Mesenchymal stem cell (in vitro differentiated cells and primary cell): ENCODE measurements at regions not wholly inside any gene's neighbourhood (a gene's known extent, or its start where the extent isn't known, plus 50 kb on each side); places are given as distances from the start of the nearest gene placed in this dataset.

Source experiments
- DNase-seq: peaks from one replicate; pipeline ENCODE4 v3.0.0-alpha.2; 2013
- H2AFZ ChIP-seq: one replicate; pipeline ENCODE4 v1.6.1; 2013; ENCODE audit warnings: low read depth, mild to moderate bottlenecking, control low read depth, inconsistent platforms, low read length, moderate library complexity
- H2AK5ac ChIP-seq: 2 replicates; pipeline ENCODE4 v1.6.1; 2013; ENCODE audit warnings: low read length, moderate library complexity, mild to moderate bottlenecking, inconsistent platforms; ENCODE audit not compliant: severe bottlenecking
- H2BK120ac ChIP-seq: one replicate; pipeline ENCODE4 v1.6.1; 2013; ENCODE audit warnings: low read depth, mild to moderate bottlenecking, inconsistent platforms, low read length, moderate library complexity
- H2BK12ac ChIP-seq, 2 experiments: one replicate each; pipeline ENCODE4 v1.6.1; 2013; ENCODE audit warnings: inconsistent platforms in 2 of 2, low read length in 2 of 2, mild to moderate bottlenecking in 2 of 2, moderate library complexity in 2 of 2, control low read depth in 1 of 2
- H2BK15ac ChIP-seq: one replicate; pipeline ENCODE4 v1.6.1; 2013; ENCODE audit warnings: mild to moderate bottlenecking, low read depth, inconsistent platforms; ENCODE audit not compliant: poor library complexity, severe bottlenecking
- H2BK5ac ChIP-seq: 2 replicates; pipeline ENCODE4 v1.6.1; 2013; ENCODE audit warnings: low read depth, mild to moderate bottlenecking, low read length, control low read depth, inconsistent platforms; ENCODE audit not compliant: poor library complexity, severe bottlenecking
- H3K14ac ChIP-seq, 2 experiments: one replicate each; pipeline ENCODE4 v1.6.1; 2013; ENCODE audit warnings: inconsistent platforms in 2 of 2, low read length in 2 of 2, control low read depth in 1 of 2, mild to moderate bottlenecking in 1 of 2, moderate library complexity in 1 of 2
- H3K18ac ChIP-seq, 2 experiments: one replicate each; pipeline ENCODE4 v1.6.1; 2013; ENCODE audit warnings: inconsistent platforms in 2 of 2, low read length in 2 of 2, control low read depth in 1 of 2, low read depth in 1 of 2, mild to moderate bottlenecking in 1 of 2
- H3K23ac ChIP-seq, 2 experiments: one replicate each; pipeline ENCODE4 v1.6.1; 2013; ENCODE audit warnings: inconsistent platforms in 2 of 2, low read length in 2 of 2, mild to moderate bottlenecking in 2 of 2, moderate library complexity in 2 of 2, control low read depth in 1 of 2
- H3K27ac ChIP-seq: 2 replicates; pipeline ENCODE4 v1.5.1; 2013; ENCODE audit warnings: mild to moderate bottlenecking, moderate library complexity, low read length, control low read depth, inconsistent platforms; ENCODE audit not compliant: poor library complexity, severe bottlenecking
- H3K27me3 ChIP-seq, 2 experiments: 2 replicates each; pipeline versions ENCODE4 v1.6.1 to v1.7.0; 2013; ENCODE audit warnings: low read length in 2 of 2, mild to moderate bottlenecking in 2 of 2, moderate library complexity in 2 of 2, control low read depth in 1 of 2, inconsistent platforms in 1 of 2; ENCODE audit not compliant: control insufficient read depth in 1 of 2, insufficient read depth in 1 of 2
- H3K36me3 ChIP-seq, 2 experiments: 2 replicates each; pipeline versions ENCODE4 v1.6.1 to v1.7.0; 2013; ENCODE audit warnings: low read length in 2 of 2, control low read depth in 1 of 2, inconsistent platforms in 1 of 2, low read depth in 1 of 2, mild to moderate bottlenecking in 1 of 2; ENCODE audit not compliant: insufficient read depth in 2 of 2, control insufficient read depth in 1 of 2
- H3K4ac ChIP-seq, 2 experiments: one replicate each; pipeline ENCODE4 v1.6.1; 2013; ENCODE audit warnings: inconsistent platforms in 2 of 2, low read length in 2 of 2, mild to moderate bottlenecking in 2 of 2, moderate library complexity in 2 of 2, control low read depth in 1 of 2, low read depth in 1 of 2
- H3K4me1 ChIP-seq: 2 replicates; pipeline ENCODE4 v1.6.1; 2013; ENCODE audit warnings: low read depth, low read length, control low read depth; ENCODE audit not compliant: control insufficient read depth, insufficient read depth
- H3K4me2 ChIP-seq: 2 replicates; pipeline ENCODE4 v1.6.1; 2013; ENCODE audit warnings: low read length, mild to moderate bottlenecking, inconsistent platforms; ENCODE audit not compliant: poor library complexity, severe bottlenecking
- H3K4me3 ChIP-seq, 2 experiments: 2 replicates each; pipeline versions ENCODE4 v1.5.1 to v1.7.0; 2013; ENCODE audit warnings: low read length in 2 of 2, mild to moderate bottlenecking in 2 of 2, control low read depth in 1 of 2, low read depth in 1 of 2; ENCODE audit not compliant: insufficient read depth in 1 of 2
- H3K79me1 ChIP-seq: replicated peaks from 2 replicates; pipeline ENCODE4 v1.6.1; 2013; ENCODE audit warnings: mild to moderate bottlenecking, control low read depth, low read length, inconsistent platforms; ENCODE audit not compliant: poor library complexity, severe bottlenecking
- H3K9ac ChIP-seq: 2 replicates; pipeline ENCODE4 v1.7.0; 2013; ENCODE audit warnings: mild to moderate bottlenecking, low read length, moderate library complexity
- H3K9me3 ChIP-seq: 2 replicates; pipeline ENCODE4 v1.7.0; 2013; ENCODE audit warnings: mild to moderate bottlenecking, low read length; ENCODE audit not compliant: control insufficient read depth
- H4K8ac ChIP-seq: one replicate; pipeline ENCODE4 v1.6.1; 2013; ENCODE audit warnings: inconsistent platforms, mild to moderate bottlenecking, low read length, moderate library complexity
- H4K91ac ChIP-seq: one replicate; pipeline ENCODE4 v1.6.1; 2013; ENCODE audit warnings: mild to moderate bottlenecking, low read length, inconsistent platforms
- WGBS: methylation state at CpG from one replicate; pipeline ENCODE4 v1.1.7; 2013; ENCODE audit warnings: mixed read lengths; 5-methylcytosine and 5-hydroxymethylcytosine counted together

DNA sequence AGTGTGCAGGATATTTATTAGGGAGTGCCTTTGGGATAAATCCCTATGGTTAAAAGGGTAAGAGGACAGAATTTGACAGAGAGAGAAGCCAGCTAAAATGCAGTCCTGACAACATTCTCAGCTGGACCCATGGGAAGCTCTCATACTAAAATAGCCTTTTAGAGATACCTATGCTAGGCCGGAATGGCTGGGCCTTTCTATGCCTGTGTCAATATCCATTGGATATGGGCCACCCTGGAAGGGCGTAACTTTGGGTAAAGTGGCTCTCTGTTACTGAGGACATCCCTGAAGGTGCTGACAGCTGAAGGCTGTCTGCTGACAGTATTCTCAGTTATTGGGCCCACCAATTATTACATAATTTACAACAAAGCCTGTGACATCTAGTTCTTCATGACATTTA lies 613.0 kb upstream of the B3GALT2 start:
- WGBS = 100% methylated on average over 2 of the region's 2 CpGs
- Histone ChIP-seq H2BK120ac (no peak overlapping the region), H2BK5ac (no peak overlapping the region)

DNA sequence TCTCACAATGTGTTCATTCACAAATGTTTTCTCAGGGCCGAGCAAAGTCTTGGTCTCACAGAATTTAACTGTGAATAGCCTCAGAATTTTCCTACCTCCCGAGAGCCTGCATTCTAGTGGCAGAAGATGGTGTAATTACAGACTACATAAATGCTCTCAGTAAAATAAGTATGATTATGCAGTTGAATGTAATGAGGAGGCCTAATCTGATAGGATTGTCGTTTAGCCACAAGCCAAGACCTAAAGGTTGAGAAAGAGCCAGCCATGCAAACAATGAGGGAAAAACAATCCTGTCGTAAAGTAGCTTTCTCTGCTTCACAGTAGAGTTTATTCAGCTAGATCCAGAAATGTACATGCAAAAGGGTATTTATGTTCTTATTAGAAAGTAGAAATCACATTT lies 607.8 kb upstream of the B3GALT2 start:
- Histone ChIP-seq H3K4me1 (no peaks in the 10 kb centered on the region), H3K14ac (no peak overlapping the region), H3K9me3 (peaks cover 2% of the 10 kb centered on the region), H3K4me3 (no peak overlapping the region), H3K36me3 (no peaks in the 10 kb centered on the region), H4K8ac (no peak overlapping the region), H3K4ac (no peak overlapping the region), H2AFZ (no peak overlapping the region), H3K9ac (no peak overlapping the region), H3K18ac (no peak overlapping the region), H2BK12ac (no peak overlapping the region), H2BK5ac (no peak overlapping the region), H4K91ac (no peak overlapping the region), H2BK120ac (no peak overlapping the region), H2AK5ac (no peak overlapping the region), H3K23ac (no peak overlapping the region), H3K4me2 (no peak overlapping the region), H3K79me1 (no peaks in the 10 kb centered on the region), H2BK15ac (no peak overlapping the region), H3K27ac (no peak overlapping the region), H3K27me3 (no peaks in the 10 kb centered on the region)
- WGBS = 86% methylated on average over 2 of the region's 4 CpGs
- DNase-seq = no peak

More for the DNA sequence above, 613.0 kb upstream of the B3GALT2 start:
- H3K4me1 ChIP-seq = no peaks in the 10 kb centered on the region
- H3K9ac ChIP-seq = no peak overlapping the region
- H4K91ac ChIP-seq = no peak overlapping the region
- H3K18ac ChIP-seq = peak overlapping the region in 1 of 2 experiments; percentile 49
- no peaks in the 10 kb centered on the region for H3K27me3 ChIP-seq
- no peak overlapping the region for H3K4ac ChIP-seq
- no peak for DNase-seq
- no peak overlapping the region for H3K4me2 ChIP-seq
- no peak overlapping the region for H2AK5ac ChIP-seq
- H2BK12ac ChIP-seq = no peak overlapping the region
- H3K14ac ChIP-seq = no peak overlapping the region
- no peak overlapping the region for H3K4me3 ChIP-seq
- no peak overlapping the region for H2BK15ac ChIP-seq
- H3K36me3 ChIP-seq = no peaks in the 10 kb centered on the region
- H3K23ac ChIP-seq = no peak overlapping the region
- H3K79me1 ChIP-seq = no peaks in the 10 kb centered on the region
- H3K27ac ChIP-seq = no peak overlapping the region
- H3K9me3 ChIP-seq = peaks cover 6% of the 10 kb centered on the region
- no peak overlapping the region for H2AFZ ChIP-seq
- H4K8ac ChIP-seq = no peak overlapping the region

DNA sequence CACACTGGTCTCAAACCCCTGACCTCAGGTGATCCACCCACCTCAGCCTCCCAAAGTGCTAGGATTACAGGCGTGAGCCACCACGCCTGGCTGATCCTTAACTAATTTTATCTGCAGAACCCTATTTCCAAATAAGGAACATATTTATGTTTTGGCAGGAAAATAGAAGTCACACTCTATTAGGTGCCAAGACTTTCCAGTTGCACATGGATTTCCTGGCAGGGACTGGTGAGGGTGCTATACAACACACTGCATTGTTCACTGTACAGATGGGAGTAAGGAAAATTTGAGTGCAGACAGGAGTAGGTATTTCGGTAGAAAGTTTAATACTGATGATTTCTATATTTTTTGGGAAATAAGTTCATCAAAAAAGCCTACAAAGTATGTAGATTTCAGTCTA lies 605.3 kb upstream of the B3GALT2 start:
- Histone ChIP-seq H2AFZ (no peak overlapping the region), H3K4me1 (no peaks in the 10 kb centered on the region), H4K91ac (no peak overlapping the region), H2BK15ac (no peak overlapping the region), H3K14ac (no peak overlapping the region), H3K27ac (no peak overlapping the region), H2AK5ac (no peak overlapping the region), H3K4me2 (no peak overlapping the region), H3K9me3 (peaks cover 2% of the 10 kb centered on the region), H3K4ac (no peak overlapping the region), H2BK120ac (no peak overlapping the region), H2BK5ac (no peak overlapping the region), H2BK12ac (no peak overlapping the region), H3K18ac (no peak overlapping the region), H3K27me3 (no peaks in the 10 kb centered on the region), H3K36me3 (no peaks in the 10 kb centered on the region), H3K9ac (no peak overlapping the region), H3K23ac (no peak overlapping the region), H3K79me1 (no peaks in the 10 kb centered on the region), H4K8ac (no peak overlapping the region), H3K4me3 (no peak overlapping the region)
- WGBS = 100% methylated on average over 1 of the region's 3 CpGs
- DNase-seq = no peak

DNA sequence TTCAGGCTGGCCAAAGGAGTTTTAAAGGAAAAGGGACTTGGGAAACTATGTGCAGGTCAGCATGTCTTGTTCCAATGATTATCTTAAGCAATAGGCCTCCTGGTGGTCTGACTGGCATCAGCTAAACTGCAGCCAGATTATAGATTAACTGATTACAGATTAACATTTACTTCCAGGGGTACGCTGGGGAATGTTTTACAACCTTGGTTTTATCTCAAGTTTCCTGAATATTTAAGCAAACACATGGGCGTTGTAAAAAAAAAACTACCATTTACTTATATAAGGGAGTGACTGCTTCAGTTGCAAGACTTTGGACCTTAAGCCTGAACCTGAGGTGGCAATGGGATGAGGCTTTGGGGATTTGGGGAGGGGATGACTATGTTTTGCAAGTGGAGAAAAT lies 600.6 kb upstream of the B3GALT2 start:
- WGBS = 100% methylated on average over 1 of the region's 2 CpGs
- Histone ChIP-seq H3K79me1 (no peaks in the 10 kb centered on the region), H3K4me1 (no peaks in the 10 kb centered on the region), H3K4me2 (no peak overlapping the region), H3K36me3 (no peaks in the 10 kb centered on the region), H3K23ac (no peak overlapping the region), H3K14ac (no peak overlapping the region), H3K27me3 (no peaks in the 10 kb centered on the region), H4K8ac (no peak overlapping the region), H3K4me3 (no peak overlapping the region), H4K91ac (no peak overlapping the region), H3K9me3 (peaks cover 2% of the 10 kb centered on the region), H2AK5ac (no peak overlapping the region), H2BK120ac (no peak overlapping the region), H3K4ac (no peak overlapping the region), H3K18ac (no peak overlapping the region), H2BK12ac (no peak overlapping the region), H2BK15ac (no peak overlapping the region), H3K9ac (no peak overlapping the region), H2BK5ac (no peak overlapping the region), H3K27ac (no peak overlapping the region), H2AFZ (no peak overlapping the region)
- no peak for DNase-seq
